ENCODE measurements at regions not wholly inside any gene's neighbourhood (a gene's known extent, or its start where the extent isn't known, plus 50 kb on each side); places are given as distances from the start of the nearest gene placed in this dataset.

DNA sequence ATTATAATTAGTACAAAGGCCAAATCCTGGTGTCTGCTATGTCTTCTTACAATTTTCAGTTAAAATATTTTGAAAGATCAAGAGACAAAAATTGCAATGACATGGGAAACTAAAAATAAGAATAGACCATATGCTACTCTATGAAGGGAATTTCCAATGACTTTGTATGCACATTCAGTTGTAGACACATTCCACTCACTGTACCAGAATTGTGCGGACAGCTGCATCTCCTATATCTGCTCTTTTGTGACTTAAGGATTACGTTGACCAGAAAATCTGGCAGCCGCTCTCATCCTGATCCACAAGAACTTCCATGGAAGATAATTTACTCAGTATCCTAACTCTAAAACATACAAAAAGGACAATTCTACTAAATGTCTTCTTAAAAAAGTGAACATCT, 493.9 kb upstream of the KCNMB2 start:
- no peak for TF ChIP-seq EZH2 (IDR thresholded peaks at IDR 0.05; ENCODE audit: low read depth)
- no peak for TF ChIP-seq CTCF (conservative IDR thresholded peaks at IDR 0.05)

All from PC-9 (cell line).